Muscle layer of colon (tissue), 2 donors: ENCODE measurements at regions not wholly inside any gene's neighbourhood (a gene's known extent, or its start where the extent isn't known, plus 50 kb on each side); places are given as distances from the start of the nearest gene placed in this dataset.
"Not testable (repeated sequence)": the region's sequence is repeated elsewhere in the genome, so short reads cannot be mapped to it uniquely, and the experiment has no call there.

Experiments used
- H3K27ac ChIP-seq: one replicate; pipeline ENCODE4 v1.7.0; 2013; ENCODE audit warnings: low read depth, mild to moderate bottlenecking, low read length, moderate library complexity
- H3K27me3 ChIP-seq, 2 donors: one replicate each; pipeline ENCODE4 v1.7.0; 2013; ENCODE audit warnings: low read length in 2 of 2, mild to moderate bottlenecking in 2 of 2; ENCODE audit not compliant: insufficient read depth in 2 of 2, control insufficient read depth in 1 of 2
- H3K36me3 ChIP-seq: one replicate; pipeline ENCODE4 v1.7.0; 2013; ENCODE audit warnings: mild to moderate bottlenecking, low read length; ENCODE audit not compliant: insufficient read depth
- H3K4me1 ChIP-seq: one replicate; pipeline ENCODE4 v1.7.0; 2013; ENCODE audit warnings: mild to moderate bottlenecking, low read length; ENCODE audit not compliant: insufficient read depth
- H3K4me3 ChIP-seq, 2 donors: one replicate each; pipeline ENCODE4 v1.7.0; 2013; ENCODE audit warnings: low read length in 2 of 2, low read depth in 1 of 2, mild to moderate bottlenecking in 1 of 2, moderate library complexity in 1 of 2
- H3K9ac ChIP-seq: one replicate; pipeline ENCODE4 v1.7.0; 2013; ENCODE audit warnings: low read length
- H3K9me3 ChIP-seq: one replicate; pipeline ENCODE4 v1.7.0; 2013; ENCODE audit warnings: mild to moderate bottlenecking, low read length
- donor health status: abdominal sarcoma.
- donor health status: Adenocarcinoma of cecum.

DNA sequence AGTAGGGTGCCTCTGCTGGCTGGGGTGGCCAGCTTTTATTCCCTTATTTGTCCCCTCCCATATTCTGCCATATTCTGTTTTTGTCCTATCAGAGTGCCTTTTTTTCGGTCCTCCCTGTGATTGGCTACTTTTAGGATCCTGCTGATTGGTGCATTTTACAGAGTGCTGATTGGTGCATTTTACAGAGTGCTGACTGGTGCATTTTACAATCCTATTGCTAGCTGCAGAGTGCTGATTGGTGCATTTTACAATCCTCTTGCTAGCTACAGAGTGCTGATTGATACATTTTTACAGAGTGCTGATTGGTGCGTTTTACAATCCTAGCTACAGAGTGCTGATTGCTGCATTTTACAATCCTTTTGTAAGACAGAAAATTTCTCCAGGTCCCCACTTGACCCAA, 126.3 kb upstream of the UXS1 start:
- not testable (repeated sequence) for H3K27me3 ChIP-seq, H3K36me3 ChIP-seq, H3K9ac ChIP-seq, H3K4me3 ChIP-seq, H3K9me3 ChIP-seq, H3K4me1 ChIP-seq, H3K27ac ChIP-seq

- no peaks in the 10 kb centered on the region for H3K9me3 ChIP-seq
- H3K4me1 ChIP-seq: no peaks in the 10 kb centered on the region
- no peaks in the 10 kb centered on the region for H3K36me3 ChIP-seq
- H3K4me3 ChIP-seq: no peak overlapping the region
- no peak overlapping the region for H3K27ac ChIP-seq
- no peak overlapping the region for H3K9ac ChIP-seq
- no peaks in the 10 kb centered on the region for H3K27me3 ChIP-seq
These were observed 122.8 kb upstream of the UXS1 start for GRCh38 chr2:106316915-106317314.

GRCh38 chr2:106314444-106314843, 120.3 kb upstream of the UXS1 start:
- Histone ChIP-seq H3K4me1 (no peaks in the 10 kb centered on the region), H3K27ac (no peak overlapping the region), H3K9me3 (no peaks in the 10 kb centered on the region), H3K4me3 (no peak overlapping the region), H3K36me3 (no peaks in the 10 kb centered on the region), H3K9ac (no peak overlapping the region), H3K27me3 (no peaks in the 10 kb centered on the region)

DNA sequence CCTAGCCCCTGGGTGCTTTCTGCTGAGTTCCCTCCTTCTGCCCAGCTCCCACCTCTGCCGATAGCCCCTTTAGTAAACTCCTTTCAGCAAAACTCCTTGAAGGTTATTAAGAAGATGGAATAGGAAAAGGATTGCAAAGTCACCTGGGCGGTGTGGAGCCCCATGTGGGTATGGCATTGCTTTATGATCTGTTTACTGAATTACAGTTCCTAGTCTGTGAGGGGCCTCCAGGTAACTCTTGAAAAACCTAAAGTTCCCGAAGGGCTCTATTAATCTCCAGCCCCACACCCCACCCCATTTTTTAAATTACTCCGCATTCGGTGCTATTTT, 116.9 kb upstream of the UXS1 start:
- no peaks in the 10 kb centered on the region for H3K27me3 ChIP-seq
- no peak overlapping the region for H3K27ac ChIP-seq
- no peaks in the 10 kb centered on the region for H3K4me1 ChIP-seq
- H3K4me3 ChIP-seq: no peak overlapping the region
- no peaks in the 10 kb centered on the region for H3K9me3 ChIP-seq
- no peaks in the 10 kb centered on the region for H3K36me3 ChIP-seq
- H3K9ac ChIP-seq: no peak overlapping the region

DNA sequence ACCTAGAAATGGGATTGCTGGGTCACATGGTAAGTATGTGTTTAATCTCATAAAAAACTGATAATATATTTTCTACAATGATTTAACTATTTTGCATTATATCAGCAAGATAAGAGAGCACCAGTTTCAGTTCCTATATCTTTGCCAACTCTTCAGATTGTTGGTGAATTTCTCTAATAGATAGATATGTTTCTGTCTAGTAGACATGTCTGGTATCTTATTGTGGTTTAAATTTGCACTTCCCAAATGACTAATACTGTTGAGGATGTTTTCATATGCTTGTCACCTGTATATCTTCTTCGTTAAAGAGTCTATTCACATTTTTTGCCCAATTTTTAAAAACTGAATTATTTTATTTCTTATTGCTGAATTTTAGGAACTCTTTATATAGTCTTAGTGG, 113.8 kb upstream of the UXS1 start:
- Histone ChIP-seq H3K36me3 (no peaks in the 10 kb centered on the region), H3K9ac (no peak overlapping the region), H3K27ac (no peak overlapping the region), H3K9me3 (no peaks in the 10 kb centered on the region), H3K27me3 (no peaks in the 10 kb centered on the region), H3K4me1 (no peaks in the 10 kb centered on the region), H3K4me3 (no peak overlapping the region)

GRCh38 chr2:106306387-106306786, 112.3 kb upstream of the UXS1 start:
- Histone ChIP-seq H3K36me3 (no peaks in the 10 kb centered on the region), H3K27ac (no peak overlapping the region), H3K4me3 (no peak overlapping the region), H3K27me3 (no peaks in the 10 kb centered on the region), H3K9ac (no peak overlapping the region), H3K9me3 (no peaks in the 10 kb centered on the region), H3K4me1 (no peaks in the 10 kb centered on the region)

- H3K27ac ChIP-seq: no peak overlapping the region
- H3K27me3 ChIP-seq: no peaks in the 10 kb centered on the region
- no peaks in the 10 kb centered on the region for H3K4me1 ChIP-seq
- no peaks in the 10 kb centered on the region for H3K9me3 ChIP-seq
- no peak overlapping the region for H3K4me3 ChIP-seq
- no peaks in the 10 kb centered on the region for H3K36me3 ChIP-seq
- no peak overlapping the region for H3K9ac ChIP-seq
These were observed 110.6 kb upstream of the UXS1 start for GRCh38 chr2:106304612-106305184.

- H3K36me3 ChIP-seq: no peaks in the 10 kb centered on the region
- no peaks in the 10 kb centered on the region for H3K27me3 ChIP-seq
- H3K27ac ChIP-seq: no peak overlapping the region
- H3K4me1 ChIP-seq: no peaks in the 10 kb centered on the region
- H3K4me3 ChIP-seq: no peak overlapping the region
- H3K9ac ChIP-seq: no peak overlapping the region
- no peaks in the 10 kb centered on the region for H3K9me3 ChIP-seq
These were observed 105.6 kb upstream of the UXS1 start for GRCh38 chr2:106299696-106300095.

- Histone ChIP-seq H3K4me1 (no peaks in the 10 kb centered on the region), H3K4me3 (no peak overlapping the region), H3K27me3 (no peaks in the 10 kb centered on the region), H3K9ac (no peak overlapping the region), H3K9me3 (no peaks in the 10 kb centered on the region), H3K27ac (no peak overlapping the region), H3K36me3 (no peaks in the 10 kb centered on the region)
These were observed 102.2 kb upstream of the UXS1 start for GRCh38 chr2:106296182-106296815.

GRCh38 chr2:106294182-106294581, 100.1 kb upstream of the UXS1 start:
- Histone ChIP-seq H3K27me3 (no peaks in the 10 kb centered on the region), H3K36me3 (no peaks in the 10 kb centered on the region), H3K27ac (no peak overlapping the region), H3K4me1 (no peaks in the 10 kb centered on the region), H3K4me3 (no peak overlapping the region), H3K9me3 (no peaks in the 10 kb centered on the region), H3K9ac (no peak overlapping the region)

DNA sequence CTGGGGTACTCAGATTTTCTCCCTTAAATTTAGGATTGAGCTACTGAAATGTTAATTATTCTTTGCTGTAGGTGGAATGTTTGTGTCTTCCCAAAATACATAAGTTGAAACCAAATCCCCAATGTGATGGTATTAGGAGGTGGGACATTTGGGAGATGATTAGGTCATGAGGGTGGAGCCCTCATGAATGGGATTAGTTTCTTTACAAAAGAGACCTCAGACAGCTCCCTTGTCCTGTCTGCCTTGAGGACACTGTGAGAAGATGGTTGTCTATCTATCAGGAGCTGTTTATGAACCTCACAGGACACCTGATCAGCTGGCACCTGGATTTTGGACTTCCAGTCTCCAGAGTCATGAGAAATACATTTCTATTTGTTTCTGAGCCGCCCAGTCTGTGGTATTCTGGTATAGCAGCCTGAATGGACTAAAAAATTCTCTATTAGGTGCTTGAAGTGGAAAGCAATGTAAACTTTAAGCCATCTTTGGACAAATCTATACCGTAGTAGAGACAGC, 99.2 kb upstream of the UXS1 start:
- Histone ChIP-seq H3K4me3 (no peak overlapping the region), H3K4me1 (no peaks in the 10 kb centered on the region), H3K36me3 (no peaks in the 10 kb centered on the region), H3K9me3 (no peaks in the 10 kb centered on the region), H3K27ac (no peak overlapping the region), H3K27me3 (no peaks in the 10 kb centered on the region), H3K9ac (no peak overlapping the region)

GRCh38 chr2:106292627-106293026, 98.5 kb upstream of the UXS1 start:
- Histone ChIP-seq H3K4me1 (no peaks in the 10 kb centered on the region), H3K9me3 (no peaks in the 10 kb centered on the region), H3K9ac (no peak overlapping the region), H3K27ac (no peak overlapping the region), H3K27me3 (no peaks in the 10 kb centered on the region), H3K36me3 (no peaks in the 10 kb centered on the region), H3K4me3 (no peak overlapping the region)
